Rectal smooth muscle tissue (tissue), 1 donor: ENCODE measurements at regions not wholly inside any gene's neighbourhood (a gene's known extent, or its start where the extent isn't known, plus 50 kb on each side); places are given as distances from the start of the nearest gene placed in this dataset.
"Not testable (repeated sequence)": the region's sequence is repeated elsewhere in the genome, so short reads cannot be mapped to it uniquely, and the experiment has no call there.

Experiments used
- H3K27ac ChIP-seq: one replicate; pipeline ENCODE4 v1.7.0; 2013; ENCODE audit warnings: low read depth, low read length, inconsistent platforms
- H3K27me3 ChIP-seq: one replicate; pipeline ENCODE4 v1.7.0; 2013; ENCODE audit warnings: low read length; ENCODE audit not compliant: control insufficient read depth, insufficient read depth
- H3K36me3 ChIP-seq: one replicate; pipeline ENCODE4 v1.7.0; 2013; ENCODE audit warnings: low read length; ENCODE audit not compliant: control insufficient read depth, insufficient read depth
- H3K4me1 ChIP-seq: one replicate; pipeline ENCODE4 v1.7.0; 2013; ENCODE audit warnings: low read length; ENCODE audit not compliant: control insufficient read depth, insufficient read depth
- H3K4me3 ChIP-seq: one replicate; pipeline ENCODE4 v1.7.0; 2013; ENCODE audit warnings: low read length
- H3K9ac ChIP-seq: one replicate; pipeline ENCODE4 v1.7.0; 2013; ENCODE audit warnings: low read length

- Histone ChIP-seq H3K27ac (peak overlapping the region; percentile 74), H3K36me3 (no peaks in the 10 kb centered on the region), H3K4me1 (peaks cover 8% of the 10 kb centered on the region), H3K27me3 (no peaks in the 10 kb centered on the region), H3K9ac (peak overlapping the region; percentile 14), H3K4me3 (no peak overlapping the region)
These were observed 486.5 kb downstream of the SIPA1L2 start for GRCh38 chr1:232143315-232143886.

GRCh38 chr1:232142403-232143314, 487.3 kb downstream of the SIPA1L2 start:
- H3K36me3 ChIP-seq: no peaks in the 10 kb centered on the region
- peaks cover 8% of the 10 kb centered on the region for H3K4me1 ChIP-seq
- H3K9ac ChIP-seq: peak overlapping the region; percentile 14
- no peaks in the 10 kb centered on the region for H3K27me3 ChIP-seq
- peak overlapping the region; percentile 74 for H3K27ac ChIP-seq
- H3K4me3 ChIP-seq: no peak overlapping the region

GRCh38 chr1:232141167-232141448, 488.8 kb downstream of the SIPA1L2 start:
- not testable (repeated sequence) for H3K27ac ChIP-seq, H3K4me3 ChIP-seq, H3K27me3 ChIP-seq, H3K4me1 ChIP-seq, H3K9ac ChIP-seq, H3K36me3 ChIP-seq

- Histone ChIP-seq H3K4me3 (no peak overlapping the region), H3K9ac (no peak overlapping the region), H3K4me1 (peaks cover 8% of the 10 kb centered on the region), H3K27ac (no peak overlapping the region), H3K36me3 (no peaks in the 10 kb centered on the region), H3K27me3 (no peaks in the 10 kb centered on the region)
These were observed 489.3 kb downstream of the SIPA1L2 start for GRCh38 chr1:232140419-232141166.

- Histone ChIP-seq H3K4me3 (no peak overlapping the region), H3K36me3 (no peaks in the 10 kb centered on the region), H3K27me3 (no peaks in the 10 kb centered on the region), H3K9ac (no peak overlapping the region), H3K4me1 (peaks cover 8% of the 10 kb centered on the region), H3K27ac (no peak overlapping the region)
These were observed 490.5 kb downstream of the SIPA1L2 start for GRCh38 chr1:232139444-232139843.

- H3K36me3 ChIP-seq: no peaks in the 10 kb centered on the region
- no peak overlapping the region for H3K9ac ChIP-seq
- H3K27me3 ChIP-seq: no peaks in the 10 kb centered on the region
- peaks cover 2% of the 10 kb centered on the region for H3K4me1 ChIP-seq
- no peak overlapping the region for H3K4me3 ChIP-seq
- H3K27ac ChIP-seq: no peak overlapping the region
These were observed 491.9 kb downstream of the SIPA1L2 start for GRCh38 chr1:232138044-232138443.

- H3K27ac ChIP-seq: no peak overlapping the region
- H3K9ac ChIP-seq: no peak overlapping the region
- H3K36me3 ChIP-seq: no peaks in the 10 kb centered on the region
- H3K4me3 ChIP-seq: no peak overlapping the region
- H3K27me3 ChIP-seq: no peaks in the 10 kb centered on the region
- no peaks in the 10 kb centered on the region for H3K4me1 ChIP-seq
These were observed 492.9 kb downstream of the SIPA1L2 start for GRCh38 chr1:232137066-232137465.

GRCh38 chr1:232136136-232136535, 493.8 kb downstream of the SIPA1L2 start:
- H3K27ac ChIP-seq: no peak overlapping the region
- H3K27me3 ChIP-seq: no peaks in the 10 kb centered on the region
- no peak overlapping the region for H3K4me3 ChIP-seq
- no peak overlapping the region for H3K9ac ChIP-seq
- no peaks in the 10 kb centered on the region for H3K4me1 ChIP-seq
- no peaks in the 10 kb centered on the region for H3K36me3 ChIP-seq

GRCh38 chr1:232134365-232134764, 495.6 kb downstream of the SIPA1L2 start:
- no peaks in the 10 kb centered on the region for H3K27me3 ChIP-seq
- H3K36me3 ChIP-seq: no peaks in the 10 kb centered on the region
- H3K9ac ChIP-seq: no peak overlapping the region
- no peak overlapping the region for H3K4me3 ChIP-seq
- H3K4me1 ChIP-seq: no peaks in the 10 kb centered on the region
- H3K27ac ChIP-seq: no peak overlapping the region

GRCh38 chr1:232132572-232132971, 497.4 kb downstream of the SIPA1L2 start:
- Histone ChIP-seq H3K27me3 (no peaks in the 10 kb centered on the region), H3K4me3 (no peak overlapping the region), H3K36me3 (no peaks in the 10 kb centered on the region), H3K4me1 (no peaks in the 10 kb centered on the region), H3K27ac (no peak overlapping the region), H3K9ac (no peak overlapping the region)

- Histone ChIP-seq H3K4me3 (no peak overlapping the region), H3K9ac (no peak overlapping the region), H3K4me1 (no peaks in the 10 kb centered on the region), H3K27ac (no peak overlapping the region), H3K27me3 (no peaks in the 10 kb centered on the region), H3K36me3 (no peaks in the 10 kb centered on the region)
These were observed 498.1 kb downstream of the SIPA1L2 start for GRCh38 chr1:232131715-232132391.

GRCh38 chr1:232130815-232131480, 499.0 kb downstream of the SIPA1L2 start:
- H3K27ac ChIP-seq: no peak overlapping the region
- no peaks in the 10 kb centered on the region for H3K27me3 ChIP-seq
- H3K4me1 ChIP-seq: no peaks in the 10 kb centered on the region
- H3K36me3 ChIP-seq: no peaks in the 10 kb centered on the region
- H3K4me3 ChIP-seq: no peak overlapping the region
- H3K9ac ChIP-seq: no peak overlapping the region
